OCI-LY3 (cell line): ENCODE measurements at regions not wholly inside any gene's neighbourhood (a gene's known extent, or its start where the extent isn't known, plus 50 kb on each side); places are given as distances from the start of the nearest gene placed in this dataset.

Source experiments
- CTCF ChIP-seq: fragments of 200-600, 300-600 bp; sonication (generic); IDR thresholded peaks from 2 replicates; pipeline ENCODE4 v1.5.1; 2014; ENCODE audit warnings: antibody characterized with exemption, low read length, low read depth
- EZH2phosphoT487 ChIP-seq: fragments of 200-600 bp; shearing (Covaris generic); IDR thresholded peaks from 2 replicates; pipeline ENCODE4 v1.6.1; 2018; ENCODE audit warnings: antibody characterized with exemption, mixed run types, low read depth

DNA sequence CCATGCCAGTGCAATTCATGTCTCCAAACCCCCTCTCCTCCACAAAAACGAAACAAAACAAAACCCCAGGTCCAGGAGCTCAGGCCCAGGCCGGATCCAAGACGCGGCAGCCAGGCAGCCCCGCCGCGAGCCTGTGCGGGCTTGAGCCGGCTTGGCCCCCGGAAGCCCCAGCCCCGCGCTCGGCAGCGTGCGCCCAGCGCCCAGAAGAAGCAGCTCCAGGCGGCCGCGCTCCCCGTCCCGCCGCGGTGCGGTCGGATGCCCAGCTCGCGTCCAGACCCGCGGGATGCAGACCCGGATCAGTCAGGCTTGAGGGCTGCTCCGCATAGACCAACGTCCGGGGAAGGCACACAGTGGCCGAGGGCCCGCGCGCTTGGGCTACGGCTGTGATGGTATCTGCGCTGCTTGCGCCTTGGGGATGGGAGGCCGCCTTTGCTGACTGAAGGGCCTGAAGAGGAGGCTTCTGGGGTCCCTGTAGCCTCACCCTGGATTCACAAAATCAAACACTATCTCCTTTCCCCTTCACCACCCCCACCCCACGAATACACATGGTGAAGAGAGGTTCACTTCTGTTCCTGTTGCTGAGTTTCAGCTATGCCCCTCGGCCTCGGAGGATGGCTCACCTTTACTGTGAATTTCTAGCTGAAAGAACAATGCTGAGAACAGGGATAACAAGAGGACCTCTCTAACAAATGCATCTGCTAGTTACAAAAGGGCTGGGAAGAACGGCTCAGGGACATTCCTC, 79.9 kb upstream of the EN2 start:
- no peak for TF ChIP-seq CTCF
- TF ChIP-seq EZH2phosphoT487: no peak
